ENCODE measurements at regions not wholly inside any gene's neighbourhood (a gene's known extent, or its start where the extent isn't known, plus 50 kb on each side); places are given as distances from the start of the nearest gene placed in this dataset.

- no peak for DNase-seq
These were observed 219.7 kb upstream of the PKDCC start for GRCh38 chr2:41828052-41828643.

DNA sequence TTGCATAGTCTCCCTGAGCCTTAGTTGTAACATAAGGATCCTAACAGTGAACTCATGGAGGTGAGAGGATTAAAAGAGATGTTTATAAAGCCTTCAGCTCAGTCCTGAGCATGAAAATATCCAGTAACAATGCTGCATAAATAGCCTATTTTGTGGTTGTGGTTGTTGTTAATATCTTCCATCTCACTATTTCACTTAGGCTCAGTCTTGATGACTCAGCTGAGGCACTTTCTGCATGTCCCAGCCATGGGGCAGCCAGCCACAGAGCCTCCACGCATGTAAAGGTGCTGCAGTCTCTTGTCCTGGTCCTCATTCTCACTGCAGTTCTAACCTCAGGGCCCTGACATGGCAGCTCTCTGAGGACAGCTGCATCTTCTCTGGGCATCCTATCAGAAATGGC is 218.8 kb upstream of the PKDCC start:
- DNase-seq: no peak

GRCh38 chr2:41830600-41830999 is 217.2 kb upstream of the PKDCC start:
- DNase-seq: no peak

DNA sequence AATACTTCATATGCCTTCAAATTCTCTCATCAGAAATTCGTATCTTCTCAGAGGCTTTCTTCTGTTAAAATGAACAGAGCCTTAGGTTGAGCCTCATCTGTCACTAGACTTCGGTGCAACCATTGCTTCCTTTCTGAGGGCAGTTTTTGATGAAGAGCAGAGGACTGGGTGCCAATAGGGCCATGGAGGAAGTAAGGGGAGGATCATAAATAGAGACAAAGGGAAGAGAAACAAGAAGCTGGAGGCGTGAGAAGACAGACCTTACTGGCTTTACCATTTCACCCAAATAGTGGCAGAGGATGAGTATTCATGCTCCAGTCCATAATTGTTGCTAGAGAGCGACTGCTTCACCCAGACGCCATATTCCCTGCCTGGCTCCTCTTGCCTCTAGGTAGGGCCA is 215.6 kb upstream of the PKDCC start:
- DNase-seq: no peak

GRCh38 chr2:41835401-41835800 is 212.4 kb upstream of the PKDCC start:
- no peak for DNase-seq

GRCh38 chr2:41836948-41837347 is 210.9 kb upstream of the PKDCC start:
- DNase-seq: no peak

GRCh38 chr2:41837610-41838009 is 210.2 kb upstream of the PKDCC start:
- DNase-seq: no peak

GRCh38 chr2:41840702-41841551 is 206.9 kb upstream of the PKDCC start:
- peak; percentile 98 for DNase-seq

DNA sequence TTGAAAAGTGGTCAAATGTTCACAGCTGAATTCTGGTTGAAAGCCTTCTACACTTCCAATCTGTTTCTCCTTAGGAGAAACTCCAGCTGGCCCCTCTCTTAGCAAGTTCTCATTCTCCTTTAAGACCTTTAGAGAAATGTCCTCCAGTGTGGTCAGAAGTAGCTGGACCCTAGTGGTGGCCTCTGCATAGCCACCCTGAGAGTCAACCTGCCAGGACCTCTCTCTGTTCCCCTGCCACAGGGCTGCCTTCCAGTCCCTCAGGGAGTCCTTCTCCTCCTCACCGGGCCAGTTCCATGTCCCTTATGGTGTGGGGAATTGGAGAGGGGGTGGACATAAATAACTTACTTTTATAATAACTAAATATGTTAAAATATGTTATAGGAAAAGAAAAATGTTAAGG is 200.9 kb upstream of the PKDCC start:
- no peak for DNase-seq

- no peak for DNase-seq
These were observed 199.9 kb upstream of the PKDCC start for GRCh38 chr2:41847744-41848441.

GRCh38 chr2:41851554-41851953 is 196.3 kb upstream of the PKDCC start:
- DNase-seq: no peak

GRCh38 chr2:41853427-41854191 is 194.2 kb upstream of the PKDCC start:
- peak; percentile 63 for DNase-seq

- DNase-seq: no peak
These were observed 193.6 kb upstream of the PKDCC start for GRCh38 chr2:41854227-41854626.

DNA sequence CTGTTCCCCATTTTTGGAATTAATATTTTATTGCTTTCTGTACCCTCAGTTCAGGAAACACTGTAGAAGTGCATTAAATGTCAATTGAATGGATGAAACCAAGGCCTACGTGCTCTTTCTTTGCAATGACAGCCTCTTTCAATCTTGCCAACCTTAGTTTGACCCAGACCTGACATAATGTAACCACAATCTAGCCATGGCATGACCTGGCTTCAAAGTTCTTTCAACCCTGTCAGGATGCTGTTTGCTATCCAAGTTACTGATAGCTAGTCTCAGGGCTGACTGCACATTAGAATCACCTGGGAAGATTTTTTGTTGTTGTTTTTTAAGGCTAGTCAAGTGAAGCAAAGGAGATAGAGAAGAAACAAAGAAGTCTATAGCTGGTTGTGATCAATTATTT is 190.9 kb upstream of the PKDCC start:
- no peak for DNase-seq

- DNase-seq: no peak
These were observed 188.0 kb upstream of the PKDCC start for GRCh38 chr2:41859615-41860514.

DNA sequence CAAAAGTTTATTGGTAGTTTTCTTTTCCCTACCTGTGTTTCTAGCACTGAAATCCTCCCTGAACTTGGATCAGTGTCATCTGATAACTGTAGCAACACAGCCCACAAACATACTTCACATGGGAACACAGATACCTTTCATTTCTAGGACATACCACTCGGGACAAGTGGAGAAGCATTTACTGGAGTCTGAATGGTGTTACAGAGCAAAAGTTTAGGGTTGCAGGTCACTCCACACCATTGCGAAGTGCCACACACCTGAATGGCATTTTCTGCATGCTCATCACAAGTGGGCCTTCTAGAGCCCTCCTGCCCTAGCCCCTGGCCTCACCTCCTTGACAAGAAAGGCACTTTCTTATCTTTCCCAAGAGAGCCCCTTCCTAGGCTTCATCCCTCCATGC is 184.8 kb upstream of the PKDCC start:
- no peak for DNase-seq

DNA sequence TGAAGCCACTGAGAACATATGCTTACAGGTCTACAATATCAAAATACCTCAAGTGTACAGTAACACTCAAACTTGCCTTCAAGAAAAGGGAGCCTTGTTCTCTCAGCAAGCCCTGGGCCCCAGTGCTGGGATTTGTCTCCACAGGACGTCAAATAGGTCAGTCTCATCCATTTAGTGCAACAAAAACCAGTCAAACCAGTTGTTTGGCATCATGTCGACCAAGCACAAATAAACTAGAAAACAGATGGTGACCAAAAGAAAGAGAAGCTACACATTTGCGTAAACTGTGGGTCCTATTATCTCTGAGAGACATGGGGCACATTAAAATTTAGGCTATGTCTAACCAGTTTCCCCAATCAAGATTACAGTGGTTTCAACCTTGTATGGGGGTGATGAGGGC is 182.6 kb upstream of the PKDCC start:
- DNase-seq: no peak

DNA sequence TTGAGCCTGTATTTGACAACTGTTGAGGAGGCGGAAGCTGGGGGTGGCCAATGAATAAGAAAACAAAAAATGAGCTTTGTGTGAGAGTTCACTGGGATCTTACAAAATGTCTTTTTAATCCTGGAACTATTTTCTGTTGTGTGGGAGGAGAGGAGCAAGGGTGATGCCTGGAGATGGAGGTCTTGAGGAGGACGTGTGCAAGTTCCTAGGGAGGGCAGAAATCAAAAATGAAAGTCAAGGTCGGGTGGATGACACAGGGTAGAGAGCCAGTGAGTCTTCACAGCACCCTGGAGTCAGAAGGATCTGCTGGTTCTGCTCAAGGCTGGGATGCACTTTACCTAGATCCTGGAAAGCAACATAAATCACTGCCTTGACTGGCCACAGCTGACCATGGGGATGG is 180.3 kb upstream of the PKDCC start:
- DNase-seq: no peak

- DNase-seq: peak; percentile 76
These were observed 178.1 kb upstream of the PKDCC start for GRCh38 chr2:41869542-41870264.

DNA sequence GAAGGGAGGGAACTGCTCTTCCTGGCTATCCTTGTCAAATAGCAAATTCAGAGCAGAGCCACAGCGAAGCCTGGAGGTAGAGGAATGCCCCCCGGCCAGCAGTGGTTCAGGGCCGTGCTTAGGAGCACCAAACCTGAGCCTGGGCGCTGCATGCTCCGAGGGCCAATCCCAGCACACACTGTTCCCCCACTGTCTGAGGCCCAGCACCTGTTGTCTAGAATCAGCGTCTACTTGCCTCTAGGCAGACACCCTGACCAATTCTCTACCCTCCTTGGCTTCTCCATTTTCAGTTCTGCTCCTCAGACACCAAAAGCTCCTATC is 177.6 kb upstream of the PKDCC start:
- no peak for DNase-seq

GRCh38 chr2:41871080-41871479 is 176.7 kb upstream of the PKDCC start:
- DNase-seq: no peak

DNA sequence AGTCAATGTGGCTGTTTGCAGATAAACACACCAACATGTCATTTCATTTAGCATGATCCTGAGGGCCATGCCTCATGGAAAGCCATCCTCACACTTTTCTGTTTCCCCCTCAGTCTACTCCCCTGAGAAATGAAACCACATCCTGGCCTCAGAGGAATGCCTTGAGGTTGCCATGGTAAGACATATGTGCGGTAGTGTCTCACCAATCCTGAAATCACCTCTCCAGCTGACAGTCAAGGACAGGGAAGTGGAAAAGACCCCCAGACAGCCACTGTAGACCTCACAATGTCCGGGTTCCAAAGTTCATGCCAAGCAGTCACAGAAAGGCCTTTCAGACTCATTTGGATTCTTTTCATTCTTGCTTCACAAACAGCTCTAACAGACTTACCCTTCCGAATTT is 175.2 kb upstream of the PKDCC start:
- DNase-seq: no peak

All from NCI-H1694 (cell line).